HCT116 (cell line): ENCODE measurements at regions not wholly inside any gene's neighbourhood (a gene's known extent, or its start where the extent isn't known, plus 50 kb on each side); places are given as distances from the start of the nearest gene placed in this dataset.

Source experiments
- ATAC-seq: fragments of 200-7000 bp; cut with Tn5 transposase; 2 replicates; pipeline ENCODE4 v1.9.1; 2020; ENCODE audit warnings: mild to moderate bottlenecking, moderate library complexity
- BruUV-seq: library from RNA; stranded (reverse); fragments of 400-500 nt; replicated peaks from 2 replicates; lab custom pipeline; 2021; lab: Mats Ljungman, UMichigan
- CTCF ChIA-PET: fragments of 300-600 bp; sonication (Branson Sonifier 250); formaldehyde crosslinking; loops from one replicate; lab custom pipeline; 2021; ENCODE audit warnings: antibody characterized with exemption; lab: Charles Lee
- POLR2A ChIA-PET: fragments of 300-600, 350-600 bp; sonication (Branson Sonifier 250); formaldehyde crosslinking; loops from one replicate; lab custom pipeline; 2021; ENCODE audit warnings: antibody characterized with exemption; lab: Charles Lee
- RAD21 ChIA-PET, 2 experiments: fragments of 300-600 bp; sonication (Branson Sonifier 250); formaldehyde crosslinking; loops; one replicate each; lab custom pipeline; 2023; ENCODE audit warnings: low total read pairs in 2 of 2; ENCODE audit not compliant: uncharacterized antibody in 2 of 2, unreplicated experiment in 2 of 2, low non-redundant PET in 1 of 2; lab: Charles Lee
- DNase-seq: peaks from one replicate; pipeline ENCODE4 v3.0.0-alpha.2; 2010; ENCODE audit warnings: low read depth, low spot score
- H2AFZ ChIP-seq: fragments of 200-600 bp; shearing (Covaris generic), sonication (generic); 2 replicates; pipeline ENCODE4 v1.6.1; 2017; ENCODE audit warnings: low read depth, mixed run types, mixed read lengths, antibody characterized with exemption, low read length; ENCODE audit not compliant: poor library complexity, severe bottlenecking
- H3K27ac ChIP-seq: 2 replicates; pipeline ENCODE4 v1.5.1; 2012; ENCODE audit warnings: low read depth, low read length
- H3K27me3 ChIP-seq: fragments of 200-600 bp; sonication (generic); 2 replicates; pipeline ENCODE4 v1.6.1; 2016; ENCODE audit warnings: mixed run types, low read length, mixed read lengths; ENCODE audit not compliant: insufficient read depth
- H3K36me3 ChIP-seq, 2 experiments: fragments of 200-500 bp in 1 of 2; fragments of 200-600 bp in 1 of 2; sonication (Bioruptor generic) in 1 of 2; sonication (generic) in 1 of 2; 2 replicates each; pipeline versions ENCODE4 v1.5.1 to v1.6.1; 2014 to 2016; ENCODE audit warnings: low read length in 2 of 2, inconsistent platforms in 1 of 2, mixed read lengths in 1 of 2, mixed run types in 1 of 2; ENCODE audit not compliant: insufficient read depth in 2 of 2, control insufficient read depth in 1 of 2
- H3K4me1 ChIP-seq, 2 experiments: fragments of 200-600 bp in 1 of 2; sonication (generic) in 1 of 2; 2 replicates each; pipeline versions ENCODE4 v1.5.1 to v1.6.1; 2012 to 2017; ENCODE audit warnings: low read length in 2 of 2, inconsistent platforms in 1 of 2, mild to moderate bottlenecking in 1 of 2, mixed read lengths in 1 of 2, mixed run types in 1 of 2, moderate library complexity in 1 of 2; ENCODE audit not compliant: insufficient read depth in 2 of 2, control insufficient read depth in 1 of 2
- H3K4me2 ChIP-seq: fragments of 200-600 bp; sonication (generic); 2 replicates; pipeline ENCODE4 v1.6.1; 2017; ENCODE audit warnings: mixed run types, low read length, mixed read lengths
- H3K4me3 ChIP-seq, 2 experiments: fragments of 200-600 bp in 1 of 2; sonication (generic) in 1 of 2; replicated peaks in 1 of 2; 2 replicates each; pipeline ENCODE4 v1.5.1; 2011 to 2016; ENCODE audit warnings: low read length in 2 of 2, control low read depth in 1 of 2, low read depth in 1 of 2, mild to moderate bottlenecking in 1 of 2, mixed read lengths in 1 of 2, mixed run types in 1 of 2
- H3K79me2 ChIP-seq: fragments of 200-600 bp; sonication (generic); 2 replicates; pipeline ENCODE4 v1.6.1; 2017; ENCODE audit warnings: mild to moderate bottlenecking, mixed run types, low read length, moderate library complexity, mixed read lengths; ENCODE audit not compliant: insufficient read depth
- H3K9ac ChIP-seq: fragments of 200-600 bp; sonication (generic); 2 replicates; pipeline ENCODE4 v1.6.1; 2016; ENCODE audit warnings: low read length, mixed read lengths
- H3K9me2 ChIP-seq: fragments of 200-600 bp; sonication (generic), shearing (Covaris generic); 2 replicates; pipeline ENCODE4 v1.6.1; 2017; ENCODE audit warnings: mixed run types, mild to moderate bottlenecking, moderate library complexity; ENCODE audit not compliant: insufficient read depth
- H3K9me3 ChIP-seq, 2 experiments: fragments of 200-500 bp in 1 of 2; fragments of 200-600 bp in 1 of 2; sonication (Bioruptor generic) in 1 of 2; sonication (generic) in 1 of 2; 2 replicates each; pipeline ENCODE4 v1.6.1; 2014 to 2017; ENCODE audit warnings: low read length in 2 of 2, mixed read lengths in 2 of 2, inconsistent platforms in 1 of 2, low read depth in 1 of 2, mild to moderate bottlenecking in 1 of 2, mixed run types in 1 of 2, moderate library complexity in 1 of 2; ENCODE audit not compliant: control insufficient read depth in 1 of 2, insufficient read depth in 1 of 2
- H4K20me1 ChIP-seq: fragments of 200-600 bp; sonication (generic), shearing (Covaris generic); 2 replicates; pipeline ENCODE4 v1.6.1; 2017; ENCODE audit warnings: mixed run types, mild to moderate bottlenecking, moderate library complexity; ENCODE audit not compliant: insufficient read depth
- CEBPB ChIP-seq: IDR thresholded peaks from 2 replicates; pipeline ENCODE4 v1.6.1; 2012; ENCODE audit warnings: low read depth
- EGR1 ChIP-seq: IDR thresholded peaks from 2 replicates; pipeline ENCODE4 v1.6.1; 2012; ENCODE audit warnings: low read depth
- ELF1 ChIP-seq: IDR thresholded peaks from 2 replicates; pipeline ENCODE4 v1.6.1; 2012; ENCODE audit warnings: low read depth, borderline replicate concordance
- EZH2 ChIP-seq: fragments of 200-600 bp; sonication (generic); IDR thresholded peaks from 2 replicates; pipeline ENCODE4 v1.6.1; 2017; ENCODE audit warnings: antibody characterized with exemption, mixed run types
- EZH2phosphoT487 ChIP-seq: fragments of 200-600 bp; IDR thresholded peaks from 2 replicates; pipeline ENCODE4 v1.6.1; 2018; ENCODE audit warnings: antibody characterized with exemption, borderline replicate concordance
- POLR2A ChIP-seq: IDR thresholded peaks from 2 replicates; pipeline ENCODE4 v1.7.0; 2011; ENCODE audit warnings: borderline replicate concordance; ENCODE audit not compliant: insufficient read depth, insufficient read length; ENCODE audit errors: extremely low read depth
- RAD21 ChIP-seq: IDR thresholded peaks from 2 replicates; pipeline ENCODE4 v1.6.1; 2012; ENCODE audit warnings: low read depth, mild to moderate bottlenecking
- SIN3A ChIP-seq: IDR thresholded peaks from 2 replicates; pipeline ENCODE4 v1.6.1; 2012; ENCODE audit warnings: low read depth
- SP1 ChIP-seq: IDR thresholded peaks from 2 replicates; pipeline ENCODE4 v1.6.1; 2012; ENCODE audit warnings: low read depth
- YY1 ChIP-seq: IDR thresholded peaks from 2 replicates; pipeline ENCODE4 v1.6.1; 2011; ENCODE audit warnings: low read length, low read depth, moderate library complexity, mild to moderate bottlenecking; ENCODE audit not compliant: insufficient replicate concordance; ENCODE audit errors: extremely low read depth
- ZFX ChIP-seq: fragments of 450-650 bp; IDR thresholded peaks from 2 replicates; pipeline ENCODE4 v1.6.1; 2017
- intact Hi-C: fragments of 100-400 bp; cut with micrococcal nuclease; formaldehyde crosslinking; loops from 2 replicates; pipeline ENCODE4 v1.10.0; 2022
- TF ChIP-seq, protein P1 (sequence below): IDR thresholded peaks from 2 replicates; pipeline ENCODE4 v1.6.1; 2012; ENCODE audit warnings: low read depth
- TF ChIP-seq, protein P2 (sequence below): IDR thresholded peaks from 2 replicates; pipeline ENCODE4 v1.6.1; 2011; ENCODE audit warnings: mild to moderate bottlenecking, low read length, moderate library complexity; ENCODE audit not compliant: insufficient replicate concordance; ENCODE audit errors: extremely low read depth
- TF ChIP-seq, protein P3 (sequence below): IDR thresholded peaks from 2 replicates; pipeline ENCODE4 v1.6.1; 2012
- TF ChIP-seq, protein P4 (sequence below): IDR thresholded peaks from 2 replicates; pipeline ENCODE4 v1.6.1; 2012

DNA sequence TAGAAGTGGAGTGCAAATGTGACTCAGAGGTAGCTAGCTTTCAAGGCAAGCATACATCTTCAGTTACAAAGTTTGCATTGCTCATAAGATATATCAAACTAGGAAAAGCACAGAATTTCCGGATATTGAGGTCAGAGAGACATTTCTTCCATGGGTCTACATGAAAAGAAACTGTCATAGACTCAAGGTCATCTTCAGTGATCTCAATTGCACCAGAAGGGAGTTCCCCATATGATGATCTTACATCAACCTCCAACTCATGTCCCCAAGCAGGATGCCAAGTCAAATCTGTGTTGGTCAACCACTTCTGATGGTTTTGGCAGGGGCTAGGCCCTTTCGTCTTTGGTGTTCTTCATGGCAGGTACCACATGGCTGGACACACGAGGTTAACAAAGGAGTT is 459.9 kb upstream of the MAF start:
- Histone ChIP-seq H3K27me3 (no peaks in the 10 kb centered on the region), H3K9me2 (no peaks in the 10 kb centered on the region), H3K9me3 (peaks cover 44 to 57% of the 10 kb centered on the region in 2 experiments; a peak in 3 of 4 replicates), H3K27ac (no peak overlapping the region), H3K4me3 (no peak overlapping the region), H4K20me1 (no peaks in the 10 kb centered on the region), H3K4me2 (no peak overlapping the region), H3K36me3 (no peaks in the 10 kb centered on the region), H3K79me2 (no peaks in the 10 kb centered on the region), H3K9ac (no peak overlapping the region), H2AFZ (no peak overlapping the region), H3K4me1 (no peaks in the 10 kb centered on the region)
- DNase-seq = no peak
- TF ChIP-seq CEBPB (no peak), YY1 (no peak), POLR2A (no peak), SIN3A (no peak), RAD21 (no peak), SP1 (no peak)
- TF ChIP-seq, protein P1, sequence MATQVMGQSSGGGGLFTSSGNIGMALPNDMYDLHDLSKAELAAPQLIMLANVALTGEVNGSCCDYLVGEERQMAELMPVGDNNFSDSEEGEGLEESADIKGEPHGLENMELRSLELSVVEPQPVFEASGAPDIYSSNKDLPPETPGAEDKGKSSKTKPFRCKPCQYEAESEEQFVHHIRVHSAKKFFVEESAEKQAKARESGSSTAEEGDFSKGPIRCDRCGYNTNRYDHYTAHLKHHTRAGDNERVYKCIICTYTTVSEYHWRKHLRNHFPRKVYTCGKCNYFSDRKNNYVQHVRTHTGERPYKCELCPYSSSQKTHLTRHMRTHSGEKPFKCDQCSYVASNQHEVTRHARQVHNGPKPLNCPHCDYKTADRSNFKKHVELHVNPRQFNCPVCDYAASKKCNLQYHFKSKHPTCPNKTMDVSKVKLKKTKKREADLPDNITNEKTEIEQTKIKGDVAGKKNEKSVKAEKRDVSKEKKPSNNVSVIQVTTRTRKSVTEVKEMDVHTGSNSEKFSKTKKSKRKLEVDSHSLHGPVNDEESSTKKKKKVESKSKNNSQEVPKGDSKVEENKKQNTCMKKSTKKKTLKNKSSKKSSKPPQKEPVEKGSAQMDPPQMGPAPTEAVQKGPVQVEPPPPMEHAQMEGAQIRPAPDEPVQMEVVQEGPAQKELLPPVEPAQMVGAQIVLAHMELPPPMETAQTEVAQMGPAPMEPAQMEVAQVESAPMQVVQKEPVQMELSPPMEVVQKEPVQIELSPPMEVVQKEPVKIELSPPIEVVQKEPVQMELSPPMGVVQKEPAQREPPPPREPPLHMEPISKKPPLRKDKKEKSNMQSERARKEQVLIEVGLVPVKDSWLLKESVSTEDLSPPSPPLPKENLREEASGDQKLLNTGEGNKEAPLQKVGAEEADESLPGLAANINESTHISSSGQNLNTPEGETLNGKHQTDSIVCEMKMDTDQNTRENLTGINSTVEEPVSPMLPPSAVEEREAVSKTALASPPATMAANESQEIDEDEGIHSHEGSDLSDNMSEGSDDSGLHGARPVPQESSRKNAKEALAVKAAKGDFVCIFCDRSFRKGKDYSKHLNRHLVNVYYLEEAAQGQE = no peak
- RAD21 ChIA-PET = no interaction called here
- intact Hi-C loops = no loop called here
- CTCF ChIA-PET = no interaction called here
- no peak for ATAC-seq
- no TSS peak for BruUV-seq
- POLR2A ChIA-PET = no interaction called here

DNA sequence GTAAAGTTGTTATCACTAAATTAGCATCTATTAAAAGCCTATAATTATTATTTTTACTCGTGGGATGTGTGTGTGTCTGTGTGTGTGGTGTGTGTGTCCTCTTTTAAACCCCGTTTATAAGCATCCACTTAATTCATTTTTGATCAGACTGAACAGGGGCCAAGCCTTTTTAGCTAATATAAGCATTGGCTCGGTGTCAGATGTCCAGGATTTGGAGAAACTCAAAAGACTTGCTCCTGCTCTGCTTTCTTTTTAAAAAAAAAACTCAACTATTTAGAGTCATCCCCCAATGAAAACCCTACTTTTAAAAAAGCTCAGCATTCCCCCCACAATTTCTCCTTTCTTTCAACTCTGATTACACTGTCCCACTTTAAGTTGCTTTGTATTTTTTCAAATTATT is 459.3 kb upstream of the MAF start:
- Histone ChIP-seq H3K4me2 (no peak overlapping the region), H3K9me3 (peaks cover 44 to 54% of the 10 kb centered on the region in 2 experiments; a peak in 3 of 4 replicates), H3K9me2 (no peaks in the 10 kb centered on the region), H3K27me3 (no peaks in the 10 kb centered on the region), H3K9ac (no peak overlapping the region), H3K36me3 (no peaks in the 10 kb centered on the region), H3K4me3 (no peak overlapping the region), H3K79me2 (no peaks in the 10 kb centered on the region), H4K20me1 (no peaks in the 10 kb centered on the region), H3K4me1 (no peaks in the 10 kb centered on the region), H2AFZ (no peak overlapping the region), H3K27ac (no peak overlapping the region)
- POLR2A ChIA-PET = no interaction called here
- CTCF ChIA-PET = no interaction called here
- no peak for DNase-seq
- no TSS peak for BruUV-seq
- RAD21 ChIA-PET = no interaction called here
- TF ChIP-seq, protein P2, sequence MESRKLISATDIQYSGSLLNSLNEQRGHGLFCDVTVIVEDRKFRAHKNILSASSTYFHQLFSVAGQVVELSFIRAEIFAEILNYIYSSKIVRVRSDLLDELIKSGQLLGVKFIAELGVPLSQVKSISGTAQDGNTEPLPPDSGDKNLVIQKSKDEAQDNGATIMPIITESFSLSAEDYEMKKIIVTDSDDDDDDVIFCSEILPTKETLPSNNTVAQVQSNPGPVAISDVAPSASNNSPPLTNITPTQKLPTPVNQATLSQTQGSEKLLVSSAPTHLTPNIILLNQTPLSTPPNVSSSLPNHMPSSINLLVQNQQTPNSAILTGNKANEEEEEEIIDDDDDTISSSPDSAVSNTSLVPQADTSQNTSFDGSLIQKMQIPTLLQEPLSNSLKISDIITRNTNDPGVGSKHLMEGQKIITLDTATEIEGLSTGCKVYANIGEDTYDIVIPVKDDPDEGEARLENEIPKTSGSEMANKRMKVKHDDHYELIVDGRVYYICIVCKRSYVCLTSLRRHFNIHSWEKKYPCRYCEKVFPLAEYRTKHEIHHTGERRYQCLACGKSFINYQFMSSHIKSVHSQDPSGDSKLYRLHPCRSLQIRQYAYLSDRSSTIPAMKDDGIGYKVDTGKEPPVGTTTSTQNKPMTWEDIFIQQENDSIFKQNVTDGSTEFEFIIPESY = no peak
- TF ChIP-seq YY1 (no peak), EZH2phosphoT487 (no peak), EGR1 (no peak), SIN3A (no peak), ZFX (no peak), RAD21 (no peak), ELF1 (no peak), EZH2 (no peak)
- TF ChIP-seq, protein P3, sequence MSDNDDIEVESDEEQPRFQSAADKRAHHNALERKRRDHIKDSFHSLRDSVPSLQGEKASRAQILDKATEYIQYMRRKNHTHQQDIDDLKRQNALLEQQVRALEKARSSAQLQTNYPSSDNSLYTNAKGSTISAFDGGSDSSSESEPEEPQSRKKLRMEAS = no peak
- TF ChIP-seq, protein P4, sequence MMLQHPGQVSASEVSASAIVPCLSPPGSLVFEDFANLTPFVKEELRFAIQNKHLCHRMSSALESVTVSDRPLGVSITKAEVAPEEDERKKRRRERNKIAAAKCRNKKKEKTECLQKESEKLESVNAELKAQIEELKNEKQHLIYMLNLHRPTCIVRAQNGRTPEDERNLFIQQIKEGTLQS = no peak
- no peak for ATAC-seq
- intact Hi-C loops = no loop called here
